Left ventricle myocardium inferior (tissue), 1 donor: ENCODE measurements at regions not wholly inside any gene's neighbourhood (a gene's known extent, or its start where the extent isn't known, plus 50 kb on each side); places are given as distances from the start of the nearest gene placed in this dataset.

Experiments used
- DNase-seq: peaks from one replicate; pipeline ENCODE4 v3.0.0-alpha.2; 2020
- H3K27ac ChIP-seq: fragments of 200-600 bp; replicated peaks from 2 replicates; pipeline ENCODE4 v1.8.0; 2021
- H3K27me3 ChIP-seq: fragments of 200-600 bp; 2 replicates; pipeline ENCODE4 v1.8.0; 2021; ENCODE audit warnings: low read depth
- H3K36me3 ChIP-seq: fragments of 200-600 bp; 2 replicates; pipeline ENCODE4 v1.8.0; 2021
- H3K4me1 ChIP-seq: fragments of 200-600 bp; 2 replicates; pipeline ENCODE4 v1.8.0; 2021
- H3K4me3 ChIP-seq: fragments of 200-600 bp; 2 replicates; pipeline ENCODE4 v1.8.0; 2021; ENCODE audit warnings: mild to moderate bottlenecking, moderate library complexity
- H3K9me3 ChIP-seq: fragments of 200-600 bp; replicated peaks from 2 replicates; pipeline ENCODE4 v1.8.0; 2021
- intact Hi-C: fragments of 100-400 bp; cut with micrococcal nuclease; formaldehyde crosslinking; loops from one replicate; pipeline ENCODE4 v1.11.0; 2022
- TF ChIP-seq, protein P1 (sequence below): fragments of 200-600 bp; IDR thresholded peaks from 2 replicates; pipeline ENCODE4 v1.8.0; 2021; ENCODE audit warnings: antibody characterized with exemption, mild to moderate bottlenecking, borderline replicate concordance
- donor health status: DM: no; HTN: yes; CAD: no; lungs with severe emphysema.

- no peaks in the 10 kb centered on the region for H3K27me3 ChIP-seq
- H3K27ac ChIP-seq = no peak overlapping the region
- H3K9me3 ChIP-seq = peaks cover 7% of the 10 kb centered on the region
- TF ChIP-seq, protein P1, sequence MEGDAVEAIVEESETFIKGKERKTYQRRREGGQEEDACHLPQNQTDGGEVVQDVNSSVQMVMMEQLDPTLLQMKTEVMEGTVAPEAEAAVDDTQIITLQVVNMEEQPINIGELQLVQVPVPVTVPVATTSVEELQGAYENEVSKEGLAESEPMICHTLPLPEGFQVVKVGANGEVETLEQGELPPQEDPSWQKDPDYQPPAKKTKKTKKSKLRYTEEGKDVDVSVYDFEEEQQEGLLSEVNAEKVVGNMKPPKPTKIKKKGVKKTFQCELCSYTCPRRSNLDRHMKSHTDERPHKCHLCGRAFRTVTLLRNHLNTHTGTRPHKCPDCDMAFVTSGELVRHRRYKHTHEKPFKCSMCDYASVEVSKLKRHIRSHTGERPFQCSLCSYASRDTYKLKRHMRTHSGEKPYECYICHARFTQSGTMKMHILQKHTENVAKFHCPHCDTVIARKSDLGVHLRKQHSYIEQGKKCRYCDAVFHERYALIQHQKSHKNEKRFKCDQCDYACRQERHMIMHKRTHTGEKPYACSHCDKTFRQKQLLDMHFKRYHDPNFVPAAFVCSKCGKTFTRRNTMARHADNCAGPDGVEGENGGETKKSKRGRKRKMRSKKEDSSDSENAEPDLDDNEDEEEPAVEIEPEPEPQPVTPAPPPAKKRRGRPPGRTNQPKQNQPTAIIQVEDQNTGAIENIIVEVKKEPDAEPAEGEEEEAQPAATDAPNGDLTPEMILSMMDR = no peak
- H3K4me3 ChIP-seq = no peak overlapping the region
- no peak for DNase-seq
- intact Hi-C loops = no loop called here
- no peaks in the 10 kb centered on the region for H3K4me1 ChIP-seq
- H3K36me3 ChIP-seq = peaks cover 3% of the 10 kb centered on the region
Observed at GRCh38 chr7:132713893-132714292, 137.6 kb upstream of the PLXNA4 start.

DNA sequence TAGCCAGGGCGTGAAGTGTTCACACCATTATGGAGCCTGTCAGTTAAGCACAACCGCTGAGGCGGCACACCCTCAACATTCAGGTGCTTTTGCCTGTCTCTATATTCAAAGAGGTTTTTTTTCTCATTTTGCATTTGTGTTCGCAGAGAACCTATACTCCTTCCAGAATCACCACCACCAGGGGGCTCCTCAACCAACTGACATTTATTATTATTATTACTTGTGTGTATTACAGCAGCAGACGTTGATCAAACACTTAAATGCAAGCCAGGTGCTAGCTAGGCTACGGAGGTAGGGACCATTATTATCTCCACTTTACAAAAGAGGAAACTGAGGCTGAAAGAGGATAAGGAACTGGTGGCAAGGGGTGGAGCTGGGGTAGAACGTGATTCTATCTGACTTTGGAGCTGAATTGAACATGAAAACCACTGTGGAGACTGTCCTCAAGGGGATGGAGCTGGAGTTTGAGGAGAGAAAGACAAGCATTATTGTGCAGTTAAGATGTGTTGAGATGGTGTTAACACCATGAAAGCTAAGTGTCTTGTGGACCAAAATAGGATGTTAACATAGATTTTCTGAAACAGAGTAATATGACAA lies 133.8 kb upstream of the PLXNA4 start:
- H3K4me1 ChIP-seq = no peaks in the 10 kb centered on the region
- no peak overlapping the region for H3K27ac ChIP-seq
- no peaks in the 10 kb centered on the region for H3K9me3 ChIP-seq
- no peaks in the 10 kb centered on the region for H3K36me3 ChIP-seq
- TF ChIP-seq, protein P1 = peak; percentile 61
- no peak for DNase-seq
- intact Hi-C loops = no loop called here
- no peaks in the 10 kb centered on the region for H3K27me3 ChIP-seq
- no peak overlapping the region for H3K4me3 ChIP-seq

GRCh38 chr7:132708470-132708869 lies 132.2 kb upstream of the PLXNA4 start:
- no peak for DNase-seq
- TF ChIP-seq, protein P1 = no peak
- intact Hi-C loops = no loop called here
- no peaks in the 10 kb centered on the region for H3K27me3 ChIP-seq
- H3K9me3 ChIP-seq = no peaks in the 10 kb centered on the region
- H3K36me3 ChIP-seq = no peaks in the 10 kb centered on the region
- no peaks in the 10 kb centered on the region for H3K4me1 ChIP-seq
- no peak overlapping the region for H3K4me3 ChIP-seq
- no peak overlapping the region for H3K27ac ChIP-seq

- Histone ChIP-seq H3K27ac (no peak overlapping the region), H3K27me3 (no peaks in the 10 kb centered on the region), H3K36me3 (no peaks in the 10 kb centered on the region), H3K4me3 (no peak overlapping the region), H3K9me3 (peaks cover 6% of the 10 kb centered on the region), H3K4me1 (no peaks in the 10 kb centered on the region)
- TF ChIP-seq, protein P1 = no peak
- no peak for DNase-seq
- intact Hi-C loops = no loop called here
Observed at GRCh38 chr7:132705146-132705545, 128.9 kb upstream of the PLXNA4 start.

GRCh38 chr7:132703742-132704141 lies 127.5 kb upstream of the PLXNA4 start:
- Histone ChIP-seq H3K27me3 (peaks cover 5% of the 10 kb centered on the region), H3K27ac (no peak overlapping the region), H3K4me3 (no peak overlapping the region), H3K36me3 (no peaks in the 10 kb centered on the region), H3K9me3 (peaks cover 6% of the 10 kb centered on the region), H3K4me1 (no peaks in the 10 kb centered on the region)
- intact Hi-C loops = no loop called here
- TF ChIP-seq, protein P1 = no peak
- no peak for DNase-seq
